ENCODE measurements at regions not wholly inside any gene's neighbourhood (a gene's known extent, or its start where the extent isn't known, plus 50 kb on each side); places are given as distances from the start of the nearest gene placed in this dataset.

DNA sequence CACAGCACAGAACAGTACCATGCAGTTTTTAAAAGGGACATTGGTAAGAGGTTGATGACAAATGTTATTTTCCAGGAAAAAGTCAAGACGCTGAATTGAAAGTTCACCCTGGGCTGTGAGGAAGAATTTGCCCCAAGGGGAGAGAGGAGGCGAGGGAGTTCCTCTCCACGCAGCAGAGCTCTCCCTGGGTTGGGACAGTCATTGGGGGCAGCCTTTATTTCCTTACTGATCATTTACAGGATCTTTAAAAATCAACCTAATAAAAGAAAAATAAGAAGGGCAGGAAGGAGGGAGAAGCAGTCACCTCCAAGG, 49.9 kb upstream of the WNT7B start:
- intact Hi-C loops (cut with DNase I): no loop called here
- no peak for DNase-seq

DNA sequence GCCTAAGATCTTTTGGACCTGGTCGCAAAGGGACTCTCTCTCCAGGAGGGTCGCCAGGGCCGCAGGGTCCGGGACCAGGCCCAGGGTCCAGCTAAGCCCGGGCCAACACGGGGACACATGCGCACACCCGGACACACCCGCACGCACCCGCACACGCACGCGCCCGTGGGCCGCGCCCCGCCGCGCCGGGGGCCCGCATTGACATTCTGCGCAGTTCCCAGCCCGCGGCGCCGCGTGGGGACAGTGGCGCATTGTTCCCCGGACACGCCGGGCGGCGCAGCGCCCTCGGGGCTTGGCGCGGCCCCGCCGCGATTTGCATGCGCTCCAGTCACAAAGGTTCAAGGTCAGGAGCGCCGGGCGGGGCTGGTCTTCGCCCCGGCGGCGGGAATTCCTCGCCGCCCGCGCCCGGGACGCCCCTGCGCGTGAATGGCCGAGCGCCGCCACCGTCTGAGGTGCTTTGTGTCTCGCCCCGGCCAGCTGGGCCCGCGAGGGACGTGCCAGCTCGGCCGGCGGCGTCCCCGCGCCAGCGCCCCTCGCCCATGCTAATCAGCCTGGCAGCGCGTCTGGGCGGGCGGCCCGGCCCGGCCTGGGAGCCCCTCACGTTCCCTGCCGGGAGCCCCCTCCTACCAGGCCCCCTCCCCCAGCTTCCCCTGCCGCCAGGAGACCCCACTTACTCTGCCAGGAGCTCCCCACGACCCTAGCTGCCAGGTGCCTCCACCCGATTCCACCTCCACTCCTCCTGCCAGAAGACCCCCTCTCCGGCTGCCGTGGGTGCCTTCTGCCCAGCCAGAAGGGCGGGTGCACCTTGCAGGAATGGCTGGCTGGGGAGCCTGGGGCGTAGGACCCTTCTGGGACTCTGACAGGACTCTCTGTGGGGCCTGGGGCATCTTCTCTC, 50.5 kb upstream of the WNT7B start:
- intact Hi-C loops (cut with DNase I): no loop called here
- DNase-seq: peak; percentile 68 to 97 (median 78)

DNA sequence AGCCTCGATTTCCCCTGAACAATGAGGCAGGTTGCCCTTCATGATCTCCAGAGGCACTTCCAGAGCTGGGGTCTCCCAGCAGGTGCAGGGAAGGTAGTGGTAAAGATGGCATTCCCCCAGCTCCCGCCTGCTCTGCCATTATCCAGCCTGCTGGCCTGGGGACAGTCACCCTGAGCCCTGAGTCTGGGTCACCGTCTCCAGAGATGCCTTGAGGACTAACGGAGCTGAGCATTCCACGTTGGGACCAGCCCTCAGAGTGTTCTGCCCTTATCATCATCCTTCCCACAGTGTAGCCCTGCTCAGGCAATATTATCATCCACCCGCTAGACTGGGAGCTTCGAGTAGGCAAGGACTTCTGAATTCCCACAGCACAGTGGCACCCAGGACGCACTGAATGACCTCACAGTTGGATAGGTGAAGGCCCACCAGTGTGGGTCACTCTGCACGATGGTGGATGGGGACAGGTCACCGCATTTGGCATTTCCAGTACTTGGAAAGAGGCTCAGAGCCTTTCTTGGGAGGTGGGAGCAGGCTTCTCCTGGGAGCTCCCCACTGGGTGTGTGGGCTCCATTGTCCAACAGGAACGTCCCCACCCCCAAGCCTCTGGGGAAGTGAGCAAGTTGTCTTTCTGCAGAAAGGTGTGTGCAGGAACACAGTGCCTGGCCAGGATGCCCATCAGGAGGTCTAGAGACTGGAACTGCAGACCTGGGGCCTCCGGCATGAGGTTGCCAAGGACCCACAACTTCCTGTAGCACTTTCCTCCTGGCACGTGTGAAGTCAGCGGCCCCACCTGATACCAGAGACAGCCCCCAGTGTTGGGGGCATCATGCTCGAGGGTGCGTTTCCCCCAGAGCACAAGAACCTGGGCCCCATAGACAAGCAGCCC, 51.4 kb upstream of the WNT7B start:
- intact Hi-C loops (cut with DNase I): no loop called here
- peak in 6 of 10 donors; percentile 6 to 77 (median 33) for DNase-seq

DNA sequence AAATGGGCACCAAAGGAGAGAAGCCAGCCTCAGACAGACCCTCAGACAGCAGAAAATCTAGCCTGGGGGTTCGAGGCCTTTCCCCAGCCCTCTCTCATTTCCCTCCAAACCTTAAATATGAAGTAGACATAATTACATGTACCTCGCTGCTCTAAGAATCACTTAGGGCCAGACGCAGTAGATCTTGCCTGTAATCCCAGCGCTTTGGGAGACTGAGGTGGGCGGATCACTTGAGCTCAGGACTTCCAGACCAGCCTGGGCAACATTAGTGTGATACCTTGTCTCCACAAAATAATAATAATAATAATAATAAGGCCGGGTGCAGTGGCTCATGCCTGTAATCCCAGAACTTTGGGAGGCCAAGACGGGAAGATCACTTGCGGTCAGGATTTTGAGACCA, 52.1 kb upstream of the WNT7B start:
- peak in 3 of 10 donors; percentile 2 to 25 (median 14) for DNase-seq
- intact Hi-C loops (cut with DNase I): no loop called here

DNA sequence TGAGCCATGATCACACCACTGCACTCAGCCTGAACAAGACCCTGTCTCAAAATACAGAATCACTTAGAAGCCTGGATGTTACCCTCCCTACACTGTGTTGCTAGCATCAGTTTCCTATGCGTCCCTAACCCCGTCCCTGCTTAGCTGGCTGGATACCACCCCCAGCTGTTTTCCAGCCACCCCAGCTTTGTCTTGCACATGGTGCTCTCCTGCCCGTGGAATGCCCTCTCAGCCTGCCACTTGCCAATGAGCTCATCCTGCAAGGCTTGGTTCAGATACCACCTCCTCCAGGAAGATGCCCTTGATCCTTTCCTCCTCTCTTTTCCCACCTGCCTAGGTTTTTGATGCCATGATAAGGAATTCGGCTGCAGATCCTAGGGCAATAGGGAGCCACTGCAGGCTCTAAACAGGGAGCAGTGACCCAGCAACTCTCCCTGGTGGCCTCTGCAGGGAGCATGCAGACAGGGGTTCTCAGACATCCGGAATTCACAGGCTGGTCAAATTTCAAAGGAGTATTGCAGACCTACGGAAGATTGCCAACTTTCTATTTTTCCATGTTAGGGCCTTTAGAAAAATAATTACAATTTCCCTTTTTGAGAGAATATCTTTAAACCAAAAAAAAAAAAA, 52.7 kb upstream of the WNT7B start:
- intact Hi-C loops (cut with DNase I): no loop called here
- DNase-seq: peak in 4 of 10 donors; percentile 1 to 57 (median 27)

DNA sequence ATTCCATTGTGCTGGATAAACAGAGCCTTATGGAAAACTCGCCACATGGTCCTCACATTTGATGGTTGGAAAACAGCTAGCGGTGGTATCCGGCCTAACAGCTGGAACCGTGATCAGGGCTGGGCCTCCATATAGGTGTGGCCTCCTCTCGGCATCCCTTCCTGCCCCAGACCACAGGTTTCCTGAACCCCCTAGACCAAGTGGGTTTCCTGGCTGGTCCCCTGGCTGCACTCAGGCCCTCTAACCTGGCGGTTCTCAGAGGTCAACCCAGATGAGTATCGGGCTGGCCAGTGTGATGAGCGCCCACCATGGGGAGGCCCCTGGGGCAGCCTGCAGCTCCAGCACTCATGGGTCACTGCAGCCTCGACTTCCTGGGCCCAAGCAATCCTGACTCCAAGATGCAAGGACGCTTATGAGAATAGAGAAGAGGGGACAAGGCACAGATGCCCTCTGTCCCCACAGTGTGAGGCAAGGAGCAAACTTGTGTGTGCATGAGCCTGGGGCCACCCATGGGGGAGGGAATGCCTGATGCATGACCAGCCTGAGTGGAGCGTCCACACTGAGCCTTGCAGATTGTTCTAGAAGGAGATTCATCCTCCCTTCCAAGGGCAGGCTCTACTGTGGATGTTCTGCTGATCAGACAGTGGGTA, 53.4 kb upstream of the WNT7B start:
- intact Hi-C loops (cut with DNase I): no loop called here
- DNase-seq: peak in 6 of 10 donors; percentile 3 to 55 (median 34)

DNA sequence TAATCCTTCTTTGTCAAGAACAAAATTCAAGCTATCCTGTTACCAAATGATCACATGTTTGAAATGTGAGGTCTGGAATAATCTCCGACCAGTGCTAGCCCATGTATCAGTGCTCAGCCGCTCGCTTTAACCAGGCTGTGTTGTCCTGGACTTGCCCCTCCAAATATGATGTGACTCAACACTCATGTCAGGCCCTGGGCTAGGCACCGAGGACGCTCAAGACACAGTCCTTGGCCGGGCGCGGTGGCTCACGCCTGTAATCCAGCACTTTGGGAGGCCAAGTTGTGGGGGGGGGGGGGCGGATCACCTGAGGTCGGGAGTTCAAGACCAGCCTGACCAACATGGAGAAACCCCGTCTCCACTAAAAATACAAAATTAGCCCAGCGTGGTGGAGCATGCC, 54.1 kb upstream of the WNT7B start:
- intact Hi-C loops (cut with DNase I): no loop called here
- peak in 3 of 10 donors; percentile 4 to 44 (median 26) for DNase-seq

DNA sequence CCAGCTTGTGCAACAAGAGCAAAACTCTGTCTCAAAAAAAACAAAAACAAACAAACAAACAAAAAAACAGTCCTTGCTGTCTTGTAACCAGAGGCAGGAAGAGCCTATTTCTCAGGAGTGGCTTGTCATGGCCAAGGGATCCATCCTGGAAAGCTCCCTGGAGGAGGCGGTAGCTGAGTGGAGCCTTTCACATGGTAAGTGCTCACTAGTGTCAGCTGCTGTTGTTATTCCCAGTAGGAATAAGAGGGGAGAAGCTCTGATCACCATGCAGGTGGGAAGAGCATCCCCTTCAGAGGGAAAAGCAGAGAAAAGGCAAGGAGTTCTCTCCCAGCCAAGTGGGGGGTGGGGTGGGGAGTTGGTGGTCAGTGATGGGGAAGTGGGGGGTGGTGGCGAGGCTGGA, 54.6 kb upstream of the WNT7B start:
- intact Hi-C loops (cut with DNase I): no loop called here
- DNase-seq: peak in 2 of 10 donors; percentile 1 to 35

DNA sequence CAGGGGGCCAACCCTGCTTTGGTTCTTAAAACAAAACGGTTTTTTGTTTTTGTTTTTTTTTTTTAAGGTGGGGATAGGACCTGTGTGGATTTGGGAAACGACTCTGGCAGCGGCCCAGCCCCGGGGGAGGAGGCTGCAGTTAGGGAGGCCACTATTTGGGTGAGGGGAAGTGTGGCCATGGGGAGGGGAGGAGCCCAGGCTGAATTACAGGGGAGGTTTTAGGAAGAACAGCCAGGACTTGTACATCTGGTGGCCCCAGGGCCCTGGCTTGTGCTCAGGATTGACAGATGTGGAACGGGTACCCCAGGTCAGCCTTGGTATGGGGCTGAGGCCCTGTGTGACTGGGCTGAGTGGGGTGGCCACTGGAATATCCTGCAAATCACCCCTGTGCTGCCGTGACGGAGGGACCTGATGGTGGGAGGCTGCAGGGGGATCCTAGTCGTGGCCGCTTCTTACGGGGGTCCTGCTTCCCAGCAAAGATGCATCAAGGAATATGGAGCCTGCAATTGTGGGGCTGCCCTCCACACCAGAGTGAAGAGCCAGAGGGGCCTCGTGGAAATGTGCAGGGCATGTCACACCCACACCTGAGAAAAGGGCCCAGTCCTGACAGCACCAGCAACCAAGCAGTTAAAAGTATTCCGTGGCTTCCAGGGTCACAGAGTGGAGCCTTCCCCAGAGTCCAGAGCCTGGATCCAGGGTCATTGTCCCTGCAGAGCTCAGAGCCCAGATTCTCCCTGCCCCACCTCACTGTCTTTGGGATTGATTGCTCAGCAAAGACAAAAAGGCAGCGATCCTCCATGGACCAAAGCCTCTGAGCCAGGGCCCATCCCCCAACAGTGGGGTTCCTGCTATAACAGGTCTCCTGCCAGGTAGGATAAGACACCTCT, 55.2 kb upstream of the WNT7B start:
- peak in 6 of 10 donors; percentile 4 to 66 (median 32) for DNase-seq
- intact Hi-C loops (cut with DNase I): no loop called here

DNA sequence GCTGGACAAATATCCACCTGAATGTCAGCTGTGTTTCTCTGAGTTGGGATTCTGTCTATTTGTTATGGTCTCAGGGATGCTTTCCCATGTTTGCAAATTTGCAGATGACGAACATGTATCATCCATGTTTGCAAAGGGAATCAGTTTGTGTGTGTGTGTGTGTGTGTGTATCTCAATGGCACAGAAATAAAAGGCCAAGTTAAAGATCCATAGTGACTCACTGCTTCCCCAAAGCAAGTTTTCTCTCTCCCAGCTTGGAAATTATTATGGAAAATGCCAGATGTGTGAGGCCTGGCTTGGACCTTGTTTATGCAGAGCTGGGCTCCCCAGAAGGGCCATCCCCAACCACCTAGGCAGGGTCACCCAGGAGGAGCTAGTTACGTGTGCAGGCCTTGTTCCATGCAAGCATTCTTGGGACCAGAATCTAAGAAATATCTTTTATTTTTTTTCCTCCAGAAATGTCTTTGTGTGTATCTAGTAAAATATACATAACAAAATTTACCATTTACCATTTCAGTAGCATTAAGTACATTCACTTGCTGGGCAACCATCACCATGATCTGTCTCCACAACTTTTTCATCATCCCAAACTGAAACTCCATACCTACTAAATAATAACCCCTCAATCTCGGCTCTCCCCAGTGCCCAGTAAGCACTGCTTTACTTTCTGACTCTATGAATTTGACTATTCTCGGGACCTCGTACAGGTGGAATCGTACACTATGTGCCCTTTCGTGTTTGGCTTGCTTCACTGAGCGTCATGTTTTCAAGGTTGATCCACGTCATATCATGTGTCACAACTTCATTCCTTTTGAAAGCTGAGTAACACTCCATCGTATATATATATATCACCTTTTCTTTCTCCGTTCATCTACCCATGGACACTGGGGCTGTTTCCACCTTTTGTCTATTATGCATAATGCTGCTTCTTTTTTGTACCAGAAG, 56.6 kb upstream of the WNT7B start:
- DNase-seq: peak in 1 of 10 donors; percentile 49

DNA sequence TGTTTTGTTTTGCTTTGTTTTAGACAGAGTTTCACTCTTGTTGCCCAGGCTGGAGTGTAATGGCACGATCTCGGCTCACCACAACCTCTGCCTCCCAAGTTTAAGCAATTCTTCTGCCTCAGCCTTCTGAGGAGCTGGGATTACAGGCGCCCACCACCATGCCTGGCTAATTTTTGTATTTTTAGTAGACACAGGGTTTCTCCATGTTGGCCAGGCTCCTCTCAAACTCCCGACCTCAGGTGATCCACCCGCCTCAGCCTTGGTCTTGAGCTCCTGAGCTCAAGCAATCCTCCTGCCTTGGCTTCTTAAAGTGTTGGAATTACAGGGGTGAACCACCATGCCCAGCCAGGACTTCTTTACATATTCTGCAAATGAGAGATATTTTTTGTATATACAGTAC, 57.5 kb upstream of the WNT7B start:
- DNase-seq: peak in 3 of 10 donors; percentile 5 to 31 (median 11)
- intact Hi-C loops (cut with DNase I): loop anchor here (2.0 kb wide), 1 partner anchor 20 kb away; no protein-coding TSS in a partner anchor

More for the DNA sequence above, 56.6 kb upstream of the WNT7B start:
- intact Hi-C loops (cut with DNase I): loop anchor here (2.0 kb wide), 1 partner anchor 19 kb away; no protein-coding TSS in a partner anchor

DNA sequence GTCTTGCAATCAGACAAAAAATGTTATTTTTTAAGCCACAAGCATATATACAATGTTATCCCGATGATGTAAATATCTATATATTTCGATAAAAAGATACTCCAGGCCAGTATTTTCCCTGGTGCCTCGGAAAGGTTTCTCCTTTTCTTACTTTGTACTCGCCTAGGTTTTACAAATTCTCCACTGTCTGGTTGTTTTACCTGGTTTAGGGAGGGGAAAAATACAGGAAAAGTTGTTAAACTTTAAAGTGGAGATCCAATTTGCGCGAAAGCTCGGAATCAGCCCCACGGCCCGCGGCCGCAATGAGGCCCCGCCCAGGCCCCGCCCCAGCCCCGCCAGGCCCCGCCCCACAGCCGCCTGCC, 58.4 kb upstream of the WNT7B start:
- intact Hi-C loops (cut with DNase I): loop anchor here (2.0 kb wide), 1 partner anchor 21 kb away; no protein-coding TSS in a partner anchor
- no peak for DNase-seq

DNA sequence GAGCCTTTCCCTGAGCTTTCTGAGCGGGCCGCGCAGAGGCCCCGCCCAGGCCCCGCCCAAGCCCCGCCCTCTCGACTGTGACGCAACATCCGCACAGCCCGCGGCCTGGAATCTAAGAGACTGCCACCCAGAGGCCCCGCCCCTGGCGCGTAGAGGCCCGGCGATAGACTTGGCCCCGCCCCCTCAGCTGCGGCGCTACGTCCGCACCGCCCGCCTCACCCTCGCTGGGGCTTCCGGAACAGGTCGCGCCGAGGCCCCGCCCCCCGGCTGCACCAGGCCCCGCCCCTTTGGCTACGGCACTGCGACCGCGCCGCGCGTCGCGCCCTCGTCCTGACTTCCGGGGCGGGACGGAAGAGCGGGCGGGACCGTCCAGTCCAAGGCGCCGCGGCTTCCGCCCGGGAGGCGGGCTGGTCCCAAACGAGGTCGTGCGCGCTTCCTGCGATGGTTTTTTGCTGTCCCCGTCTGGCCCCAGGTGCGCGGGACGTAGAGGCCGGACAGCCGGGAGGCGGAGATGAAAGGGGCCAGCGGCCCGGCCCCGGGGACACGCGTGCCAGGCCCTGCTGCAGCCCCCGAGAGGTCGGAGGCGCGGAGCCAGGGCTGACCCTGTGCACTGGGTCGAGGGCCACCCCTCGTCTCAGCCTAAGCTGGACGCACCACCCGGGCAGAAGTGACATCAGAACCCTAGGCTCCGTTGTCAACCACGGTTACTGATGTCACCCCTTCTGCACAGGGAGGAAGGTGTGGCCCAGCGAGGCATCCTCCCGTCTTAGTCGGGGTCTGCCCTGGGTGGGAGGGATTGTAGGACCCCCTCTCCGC, 59.0 kb upstream of the WNT7B start:
- intact Hi-C loops (cut with DNase I): loop anchor here (2.0 kb wide), 1 partner anchor 21 kb away; no protein-coding TSS in a partner anchor

DNA sequence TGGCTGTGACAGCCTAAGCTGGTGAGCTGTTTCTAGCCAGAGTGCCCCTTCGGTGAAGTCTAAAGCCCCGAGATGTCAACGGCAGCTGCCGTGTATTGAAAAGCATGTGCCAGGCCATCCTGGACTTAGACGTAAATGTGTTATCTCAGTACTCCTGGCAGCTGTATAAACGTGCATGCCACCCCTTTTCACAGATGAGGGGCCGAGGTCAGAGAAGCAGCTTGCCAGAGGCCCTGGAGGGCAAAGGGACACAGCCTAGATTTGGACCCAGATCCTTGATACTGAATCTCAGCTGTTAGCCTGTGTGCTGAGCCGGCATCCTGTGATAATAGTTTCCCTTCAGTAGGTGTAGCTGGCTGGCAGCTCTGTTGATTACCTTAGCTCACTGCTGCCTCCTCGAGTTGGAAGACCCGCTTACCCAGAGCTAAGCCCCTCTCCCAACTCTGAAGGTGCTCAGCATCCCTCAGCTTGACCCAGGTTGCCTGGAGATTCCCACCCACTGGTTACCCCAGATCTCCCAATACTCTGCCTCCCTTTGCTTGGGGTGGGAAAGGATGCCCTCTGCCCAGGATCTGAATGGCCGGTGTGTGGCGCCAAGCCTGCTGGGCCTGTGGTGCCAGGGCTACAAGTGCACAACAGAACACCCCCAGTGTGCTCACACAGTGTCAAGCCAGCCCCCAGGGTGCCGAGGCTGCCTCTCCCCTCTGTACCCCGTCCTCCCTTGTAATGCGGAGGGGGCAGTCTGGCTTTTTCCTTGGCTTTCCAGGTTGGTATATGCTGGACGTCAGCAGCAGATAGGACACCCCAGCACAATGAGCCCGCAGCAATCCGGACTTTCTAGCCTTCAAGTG, 59.8 kb upstream of the WNT7B start:
- intact Hi-C loops (cut with DNase I): no loop called here
- DNase-seq: peak in 4 of 10 donors; percentile 9 to 88 (median 78)

More for the DNA sequence above, 59.0 kb upstream of the WNT7B start:
- DNase-seq: peak; percentile 99 to 100 (median 100)

DNA sequence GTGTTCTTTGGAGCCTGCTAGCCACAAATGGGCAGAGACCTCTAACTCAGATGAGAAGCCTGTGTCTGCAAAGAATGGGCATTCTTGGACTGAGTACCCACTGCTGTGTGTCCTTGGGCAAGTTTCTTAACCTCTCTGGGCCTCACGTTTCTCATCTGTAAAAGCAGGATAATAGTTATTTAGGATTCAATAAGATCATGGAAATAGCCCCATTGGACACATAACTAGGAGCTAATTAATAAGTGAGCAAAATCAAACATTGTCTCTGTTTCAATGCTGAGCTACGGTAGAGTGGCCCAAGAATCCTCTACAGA, 61.2 kb upstream of the WNT7B start:
- intact Hi-C loops (cut with DNase I): no loop called here
- peak in 1 of 10 donors; percentile 15 for DNase-seq

Data from posterior cingulate gyrus (tissue), 11 donors.